GM12878 (cell line): ENCODE measurements at regions not wholly inside any gene's neighbourhood (a gene's known extent, or its start where the extent isn't known, plus 50 kb on each side); places are given as distances from the start of the nearest gene placed in this dataset.

Source experiments
- ATAC-seq: fragments of 200-7000 bp; cut with Tn5 transposase; 3 replicates; pipeline ENCODE4 v1.9.1; 2020; ENCODE audit warnings: mild to moderate bottlenecking, moderate library complexity
- BruUV-seq: library from RNA; stranded (reverse); fragments of 400-500 nt; replicated peaks from 2 replicates; lab custom pipeline; 2021; lab: Mats Ljungman, UMichigan
- CTCF ChIA-PET: fragments of 300-600 bp; sonication (Branson Sonifier 250); formaldehyde crosslinking; extraction: SDS; loops from one replicate; lab custom pipeline; 2021; ENCODE audit warnings: inconsistent platforms; lab: Yijun Ruan, JAX
- POLR2A ChIA-PET: fragments of 350-600 bp; formaldehyde crosslinking; extraction: SDS; loops from one replicate; lab custom pipeline; 2021; ENCODE audit warnings: inconsistent platforms; lab: Charles Lee
- RAD21 ChIA-PET: fragments of 300-600 bp; sonication (Branson Sonifier 250); formaldehyde crosslinking; loops from one replicate; lab custom pipeline; 2023; ENCODE audit warnings: antibody characterized with exemption; ENCODE audit not compliant: unreplicated experiment; lab: Charles Lee
- SMC1A ChIA-PET: fragments of 300-600 bp; sonication (Branson Sonifier 250); formaldehyde crosslinking; loops from one replicate; lab custom pipeline; 2023; ENCODE audit not compliant: unreplicated experiment, uncharacterized antibody; lab: Charles Lee
- DNase-seq: peaks from one replicate; pipeline ENCODE4 v3.0.0-alpha.2; 2011; ENCODE audit warnings: low read depth, low spot score
- FAIRE-seq: peaks from 3 replicates; lab custom pipeline; 2011; peaks lifted over from hg19 to GRCh38; lab: Jason Lieb, UNC
- H2AFZ ChIP-seq: 2 replicates; pipeline ENCODE4 v1.6.0; 2011; ENCODE audit warnings: low read depth, low read length, control low read depth; ENCODE audit not compliant: control insufficient read depth
- H3K27ac ChIP-seq: 2 replicates; pipeline ENCODE4 v1.5.1; 2011; ENCODE audit warnings: control low read depth; ENCODE audit not compliant: control insufficient read depth, insufficient read depth
- H3K27me3 ChIP-seq, 2 experiments: replicated peaks in 1 of 2; 2 replicates each; pipeline versions ENCODE4 v1.6.0 to v1.6.1; 2011; ENCODE audit warnings: low read length in 1 of 2; ENCODE audit not compliant: control insufficient read depth in 2 of 2, insufficient read depth in 2 of 2
- H3K36me3 ChIP-seq, 2 experiments: 2 replicates each; pipeline ENCODE4 v1.5.1; 2011; ENCODE audit warnings: low read length in 1 of 2; ENCODE audit not compliant: control insufficient read depth in 2 of 2, insufficient read depth in 2 of 2
- H3K4me1 ChIP-seq: 2 replicates; pipeline ENCODE4 v1.6.1; 2011; ENCODE audit warnings: mild to moderate bottlenecking, low read length, moderate library complexity, mixed read lengths; ENCODE audit not compliant: control insufficient read depth, insufficient read depth
- H3K4me2 ChIP-seq: 2 replicates; pipeline ENCODE4 v1.6.0; 2011; ENCODE audit warnings: control low read depth; ENCODE audit not compliant: control insufficient read depth, insufficient read depth
- H3K4me3 ChIP-seq: fragments of 200-600 bp; sonication (generic); 2 replicates; pipeline ENCODE4 v1.5.1; 2016
- H3K79me2 ChIP-seq: 2 replicates; pipeline ENCODE4 v1.6.0; 2011; ENCODE audit warnings: low read length; ENCODE audit not compliant: control insufficient read depth, insufficient read depth
- H3K9ac ChIP-seq: 2 replicates; pipeline ENCODE4 v1.8.0; 2011; ENCODE audit warnings: low read length, control low read depth, mixed read lengths; ENCODE audit not compliant: control insufficient read depth, insufficient read depth
- H3K9me3 ChIP-seq: replicated peaks from 3 replicates; pipeline ENCODE4 v1.5.1; 2011; ENCODE audit warnings: mild to moderate bottlenecking, low read length; ENCODE audit not compliant: control insufficient read depth, insufficient read depth
- H4K20me1 ChIP-seq: 2 replicates; pipeline ENCODE4 v1.6.0; 2011; ENCODE audit not compliant: control insufficient read depth, insufficient read depth
- BRCA1 ChIP-seq: IDR thresholded peaks from 2 replicates; pipeline ENCODE4 v1.6.1; 2011; ENCODE audit warnings: low read depth, low read length, improper control_type of control experiment
- IRF4 ChIP-seq: IDR thresholded peaks from 2 replicates; pipeline ENCODE4 v1.6.1; 2011; ENCODE audit warnings: low read depth, low read length
- KLF5 ChIP-seq: fragments of 450-650 bp; IDR thresholded peaks from 2 replicates; pipeline ENCODE4 v1.6.1; 2014; ENCODE audit warnings: mild to moderate bottlenecking; ENCODE audit not compliant: partially characterized antibody
- MYC ChIP-seq: IDR thresholded peaks from 2 replicates; pipeline ENCODE4 v1.6.1; 2011; ENCODE audit warnings: mild to moderate bottlenecking, low read length, moderate library complexity, inconsistent platforms; ENCODE audit not compliant: insufficient read depth, insufficient replicate concordance, insufficient read length, severe bottlenecking
- NR2C1 ChIP-seq: fragments of 450-650 bp; IDR thresholded peaks from 2 replicates; pipeline ENCODE4 v1.6.1; 2017; ENCODE audit warnings: antibody characterized with exemption, mild to moderate bottlenecking, moderate library complexity
- PML ChIP-seq: IDR thresholded peaks from 2 replicates; pipeline ENCODE4 v1.6.1; 2012; ENCODE audit warnings: low read length, inconsistent platforms
- ZZZ3 ChIP-seq: IDR thresholded peaks from 2 replicates; pipeline ENCODE4 v1.6.1; 2011; ENCODE audit warnings: low read depth; ENCODE audit not compliant: control insufficient read depth, insufficient read length
- WGBS: methylation state at CpG from one replicate; pipeline ENCODE4 v1.1.6; 2016; ENCODE audit warnings: low lambda C conversion rate; ENCODE audit not compliant: insufficient replicate concordance, insufficient coverage; ENCODE audit errors: missing lambda C conversion rate; 5-methylcytosine and 5-hydroxymethylcytosine counted together
- in situ Hi-C: fragments of 300-500 bp; cut with MboI; formaldehyde crosslinking; loops from 9 replicates; pipeline ENCODE4 v1.14.3; 2018; ENCODE audit warnings: mixed read lengths
- intact Hi-C: fragments of 100-400 bp; cut with micrococcal nuclease; formaldehyde crosslinking; loops from one replicate; pipeline ENCODE4 v1.14.2; 2022; ENCODE audit not compliant: unreplicated experiment
- TF ChIP-seq, protein P1 (sequence below), 3 experiments: IDR thresholded peaks in 2 of 3; conservative IDR thresholded peaks in 1 of 3; 2 replicates each; pipeline ENCODE4 v1.5.1; 2011; ENCODE audit warnings: low read depth in 3 of 3, low read length in 3 of 3, mild to moderate bottlenecking in 3 of 3, control low read depth in 2 of 3, moderate library complexity in 2 of 3, inconsistent platforms in 1 of 3, mixed read lengths in 1 of 3; ENCODE audit not compliant: control insufficient read depth in 2 of 3, insufficient read depth in 1 of 3; ENCODE audit errors: extremely low read depth in 1 of 3
- TF ChIP-seq, protein P2 (sequence below): fragments of 450-650 bp; IDR thresholded peaks from 2 replicates; pipeline ENCODE4 v1.6.1; 2017; ENCODE audit warnings: mild to moderate bottlenecking

DNA sequence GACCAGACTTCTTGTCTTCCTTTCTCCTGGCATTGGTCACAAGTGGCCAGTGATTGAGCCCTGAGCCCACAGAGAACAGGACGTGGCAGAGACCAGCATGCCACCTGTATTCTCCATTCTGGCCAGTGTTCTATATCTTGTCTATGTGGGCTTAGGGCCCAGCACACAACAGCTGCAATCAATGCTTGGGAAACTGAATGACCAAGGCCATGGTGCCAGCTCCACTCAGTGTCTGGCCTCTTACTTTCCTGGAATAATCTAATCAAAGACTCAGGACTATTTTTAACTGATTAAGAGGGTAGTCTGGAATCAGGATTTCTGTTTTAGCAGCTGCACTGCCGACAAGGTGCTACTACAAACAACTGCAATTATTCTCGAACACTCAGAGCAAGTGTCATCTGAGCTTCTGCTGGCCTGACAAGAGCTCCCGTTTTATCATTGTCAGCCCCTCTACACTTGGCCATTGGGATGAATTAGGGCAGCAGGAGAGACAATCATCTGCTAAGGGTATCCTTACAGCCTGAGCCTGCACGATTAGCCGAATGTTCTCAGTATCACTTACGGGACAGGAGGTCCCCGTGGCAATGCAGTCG, 74.4 kb upstream of the GRIK3 start:
- ATAC-seq, result no peak

More for the DNA sequence above, 74.4 kb upstream of the GRIK3 start:
- H3K4me3 ChIP-seq, result no peak overlapping the region
- ChIA-PET CTCF (no interaction called here), POLR2A (no interaction called here), SMC1A (interaction anchor here (0.6 kb wide), 1 partner anchor 589 kb away, joined by 4 read pairs; no protein-coding TSS in a partner anchor), RAD21 (no interaction called here)
- H2AFZ ChIP-seq, result no peak overlapping the region
- intact Hi-C loops (no loop called here), in situ Hi-C loops (no loop called here)
- no peak for FAIRE-seq
- 19% methylated on average over 9 of the region's 9 CpGs for WGBS
- H3K36me3 ChIP-seq, result no peaks in the 10 kb centered on the region
- no peaks in the 10 kb centered on the region for H3K4me1 ChIP-seq
- H4K20me1 ChIP-seq, result no peaks in the 10 kb centered on the region
- no peaks in the 10 kb centered on the region for H3K79me2 ChIP-seq
- no peaks in the 10 kb centered on the region for H3K9me3 ChIP-seq
- H3K27me3 ChIP-seq, result no peaks in the 10 kb centered on the region
- H3K9ac ChIP-seq, result no peak overlapping the region
- TF ChIP-seq BRCA1, result no peak
- no peak for TF ChIP-seq IRF4
- TF ChIP-seq PML, result no peak
- no peak for TF ChIP-seq MYC
- no peak for TF ChIP-seq ZZZ3
- TF ChIP-seq KLF5, result no peak
- TF ChIP-seq, protein P1, sequence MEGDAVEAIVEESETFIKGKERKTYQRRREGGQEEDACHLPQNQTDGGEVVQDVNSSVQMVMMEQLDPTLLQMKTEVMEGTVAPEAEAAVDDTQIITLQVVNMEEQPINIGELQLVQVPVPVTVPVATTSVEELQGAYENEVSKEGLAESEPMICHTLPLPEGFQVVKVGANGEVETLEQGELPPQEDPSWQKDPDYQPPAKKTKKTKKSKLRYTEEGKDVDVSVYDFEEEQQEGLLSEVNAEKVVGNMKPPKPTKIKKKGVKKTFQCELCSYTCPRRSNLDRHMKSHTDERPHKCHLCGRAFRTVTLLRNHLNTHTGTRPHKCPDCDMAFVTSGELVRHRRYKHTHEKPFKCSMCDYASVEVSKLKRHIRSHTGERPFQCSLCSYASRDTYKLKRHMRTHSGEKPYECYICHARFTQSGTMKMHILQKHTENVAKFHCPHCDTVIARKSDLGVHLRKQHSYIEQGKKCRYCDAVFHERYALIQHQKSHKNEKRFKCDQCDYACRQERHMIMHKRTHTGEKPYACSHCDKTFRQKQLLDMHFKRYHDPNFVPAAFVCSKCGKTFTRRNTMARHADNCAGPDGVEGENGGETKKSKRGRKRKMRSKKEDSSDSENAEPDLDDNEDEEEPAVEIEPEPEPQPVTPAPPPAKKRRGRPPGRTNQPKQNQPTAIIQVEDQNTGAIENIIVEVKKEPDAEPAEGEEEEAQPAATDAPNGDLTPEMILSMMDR (IDR thresholded peaks at IDR 0.05 in 2 of 3, conservative IDR thresholded peaks at IDR 0.05 in 1 of 3; ENCODE audit: control insufficient read depth in 2 of 3, extremely low read depth in 1 of 3, insufficient read depth in 1 of 3, low read depth in 3 of 3, low read length in 3 of 3), result no peak
- TF ChIP-seq, protein P2, sequence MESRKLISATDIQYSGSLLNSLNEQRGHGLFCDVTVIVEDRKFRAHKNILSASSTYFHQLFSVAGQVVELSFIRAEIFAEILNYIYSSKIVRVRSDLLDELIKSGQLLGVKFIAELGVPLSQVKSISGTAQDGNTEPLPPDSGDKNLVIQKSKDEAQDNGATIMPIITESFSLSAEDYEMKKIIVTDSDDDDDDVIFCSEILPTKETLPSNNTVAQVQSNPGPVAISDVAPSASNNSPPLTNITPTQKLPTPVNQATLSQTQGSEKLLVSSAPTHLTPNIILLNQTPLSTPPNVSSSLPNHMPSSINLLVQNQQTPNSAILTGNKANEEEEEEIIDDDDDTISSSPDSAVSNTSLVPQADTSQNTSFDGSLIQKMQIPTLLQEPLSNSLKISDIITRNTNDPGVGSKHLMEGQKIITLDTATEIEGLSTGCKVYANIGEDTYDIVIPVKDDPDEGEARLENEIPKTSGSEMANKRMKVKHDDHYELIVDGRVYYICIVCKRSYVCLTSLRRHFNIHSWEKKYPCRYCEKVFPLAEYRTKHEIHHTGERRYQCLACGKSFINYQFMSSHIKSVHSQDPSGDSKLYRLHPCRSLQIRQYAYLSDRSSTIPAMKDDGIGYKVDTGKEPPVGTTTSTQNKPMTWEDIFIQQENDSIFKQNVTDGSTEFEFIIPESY, result no peak
- TF ChIP-seq NR2C1, result no peak
- H3K4me2 ChIP-seq, result no peak overlapping the region
- no peak overlapping the region for H3K27ac ChIP-seq
- BruUV-seq, result no TSS peak
- DNase-seq, result no peak
